ENCODE measurements at regions not wholly inside any gene's neighbourhood (a gene's known extent, or its start where the extent isn't known, plus 50 kb on each side); places are given as distances from the start of the nearest gene placed in this dataset.

DNA sequence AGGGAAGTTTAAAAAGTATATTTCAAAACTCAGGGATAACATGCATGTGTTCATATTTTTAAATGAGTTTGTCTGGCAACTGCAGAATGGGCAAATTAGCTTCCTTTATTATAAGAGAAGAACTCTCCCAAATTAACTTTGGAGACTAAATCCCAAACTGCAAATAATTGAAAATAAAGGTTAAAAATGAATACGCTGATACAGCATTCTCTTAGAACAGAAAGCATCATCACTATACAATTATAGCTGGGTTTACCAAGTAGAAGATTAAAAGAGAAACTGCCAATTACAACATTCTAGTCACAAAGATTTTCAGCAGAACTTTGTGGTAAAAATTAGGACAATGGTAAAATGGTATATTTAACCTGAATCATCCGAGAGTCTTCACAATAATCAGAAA lies 73.3 kb downstream of the OLFM4 start:
- no peak for DNase-seq
- Histone ChIP-seq H3K79me1 (ENCODE audit: insufficient read depth, low read depth, low read length, poor library complexity, severe bottlenecking) (no peaks in the 10 kb centered on the region), H2AFZ (ENCODE audit: low read length) (no peak overlapping the region), H3K23ac (ENCODE audit: insufficient read length, low read depth, low read length) (no peak overlapping the region), H3K56ac (ENCODE audit: insufficient read length, low read depth, low read length) (no peak overlapping the region), H3K9me3 (ENCODE audit: control insufficient read depth, low read depth, low read length) (no peaks in the 10 kb centered on the region), H3T11ph (ENCODE audit: low read length) (no peak overlapping the region), H3K23me2 (ENCODE audit: insufficient read length, low read depth, low read length, poor library complexity, severe bottlenecking) (no peaks in the 10 kb centered on the region), H2BK5ac (ENCODE audit: insufficient read length, low read length) (no peak overlapping the region), H4K20me1 (ENCODE audit: control insufficient read depth, insufficient read depth, insufficient read length) (no peaks in the 10 kb centered on the region), H4K91ac (ENCODE audit: insufficient read length, low read depth, low read length) (no peak overlapping the region), H3K9ac (ENCODE audit: extremely low read depth, insufficient read length, low read length) (no peak overlapping the region), H3K27ac (ENCODE audit: insufficient read length, low read depth, low read length) (no peak overlapping the region), H3K79me2 (ENCODE audit: insufficient read depth, low read length) (no peaks in the 10 kb centered on the region), H4K5ac (ENCODE audit: insufficient read length, low read depth, low read length) (no peak overlapping the region), H2BK15ac (ENCODE audit: low read depth, low read length) (no peak overlapping the region), H3K4me2 (ENCODE audit: insufficient read depth, insufficient read length, low read length) (no peak overlapping the region), H3K14ac (ENCODE audit: insufficient read depth, low read length) (no peak overlapping the region), H3K27me3 (ENCODE audit: insufficient read depth, low read length) (no peaks in the 10 kb centered on the region), H2AK5ac (ENCODE audit: insufficient read length, low read length) (no peak overlapping the region), H4K8ac (replicated peaks; ENCODE audit: insufficient read length, low read depth, low read length) (no peak overlapping the region), H2BK120ac (ENCODE audit: low read depth, low read length, poor library complexity, severe bottlenecking) (no peak overlapping the region), H3K4ac (ENCODE audit: low read depth, low read length) (no peak overlapping the region), H3K18ac (ENCODE audit: insufficient read length, low read depth, low read length) (no peak overlapping the region), H3K4me1 (ENCODE audit: insufficient read depth, low read length) (no peaks in the 10 kb centered on the region), H2BK20ac (ENCODE audit: low read depth, low read length, poor library complexity, severe bottlenecking) (no peak overlapping the region), H2BK12ac (ENCODE audit: insufficient read length, low read depth, low read length) (no peak overlapping the region)
- Mint-ChIP-seq H3K36me3 (ENCODE audit: insufficient read depth in 1 of 3, low read depth in 3 of 3) (no peaks in the 10 kb centered on the region; a peak in 1 of 7 replicates), H3K4me3 (no peak overlapping the region), H3K27me3 (ENCODE audit: low read depth) (no peaks in the 10 kb centered on the region), H3K9me3 (peaks cover 0 to 5% of the 10 kb centered on the region in 2 experiments; a peak in 1 of 5 replicates), H3K4me1 (no peaks in the 10 kb centered on the region), H3K27ac (no peak overlapping the region)
- WGBS (ENCODE audit: extremely low coverage, insufficient read length, low lambda C conversion rate) = no CpG with 5 or more reads among the region's 2 CpGs
- no peak for TF ChIP-seq CTCF (conservative IDR thresholded peaks at IDR 0.05)

Data from H9 (cell line).